ENCODE measurements at regions not wholly inside any gene's neighbourhood (a gene's known extent, or its start where the extent isn't known, plus 50 kb on each side); places are given as distances from the start of the nearest gene placed in this dataset.

- no peak for DNase-seq (ENCODE audit: low read depth)
- TF ChIP-seq CTCF (IDR thresholded peaks at IDR 0.05; ENCODE audit: insufficient read depth, low read length, poor library complexity, severe bottlenecking), result no peak
- no peaks in the 10 kb centered on the region for H3K36me3 ChIP-seq (ENCODE audit: control insufficient read depth, insufficient read depth, low read length)
- no peaks in the 10 kb centered on the region for H3K27me3 ChIP-seq (ENCODE audit: control insufficient read depth, insufficient read depth, low read length)
- no peak overlapping the region for H3K4me3 ChIP-seq (ENCODE audit: low read depth, low read length)
Measured at GRCh38 chr9:81387360-81388106, 301.8 kb downstream of the TLE1 start.

GRCh38 chr9:81384911-81385310 is 304.4 kb downstream of the TLE1 start:
- no peak overlapping the region for H3K4me3 ChIP-seq (ENCODE audit: low read depth, low read length)
- H3K36me3 ChIP-seq (ENCODE audit: control insufficient read depth, insufficient read depth, low read length), result no peaks in the 10 kb centered on the region
- DNase-seq (ENCODE audit: low read depth), result no peak
- TF ChIP-seq CTCF (IDR thresholded peaks at IDR 0.05; ENCODE audit: insufficient read depth, low read length, poor library complexity, severe bottlenecking), result no peak
- no peaks in the 10 kb centered on the region for H3K27me3 ChIP-seq (ENCODE audit: control insufficient read depth, insufficient read depth, low read length)

GRCh38 chr9:81382281-81382680 is 307.1 kb downstream of the TLE1 start:
- TF ChIP-seq CTCF (IDR thresholded peaks at IDR 0.05; ENCODE audit: insufficient read depth, low read length, poor library complexity, severe bottlenecking), result no peak
- Histone ChIP-seq H3K27me3 (ENCODE audit: control insufficient read depth, insufficient read depth, low read length) (no peaks in the 10 kb centered on the region), H3K4me3 (ENCODE audit: low read depth, low read length) (no peak overlapping the region), H3K36me3 (ENCODE audit: control insufficient read depth, insufficient read depth, low read length) (no peaks in the 10 kb centered on the region)
- no peak for DNase-seq (ENCODE audit: low read depth)

- no peaks in the 10 kb centered on the region for H3K27me3 ChIP-seq (ENCODE audit: control insufficient read depth, insufficient read depth, low read length)
- TF ChIP-seq CTCF (IDR thresholded peaks at IDR 0.05; ENCODE audit: insufficient read depth, low read length, poor library complexity, severe bottlenecking), result no peak
- DNase-seq (ENCODE audit: low read depth), result no peak
- H3K4me3 ChIP-seq (ENCODE audit: low read depth, low read length), result no peak overlapping the region
- H3K36me3 ChIP-seq (ENCODE audit: control insufficient read depth, insufficient read depth, low read length), result no peaks in the 10 kb centered on the region
Measured at GRCh38 chr9:81381694-81382093, 307.7 kb downstream of the TLE1 start.

GRCh38 chr9:81380504-81381359 is 308.6 kb downstream of the TLE1 start:
- TF ChIP-seq CTCF (IDR thresholded peaks at IDR 0.05; ENCODE audit: insufficient read depth, low read length, poor library complexity, severe bottlenecking), result no peak
- H3K27me3 ChIP-seq (ENCODE audit: control insufficient read depth, insufficient read depth, low read length), result no peaks in the 10 kb centered on the region
- DNase-seq (ENCODE audit: low read depth), result no peak
- no peaks in the 10 kb centered on the region for H3K36me3 ChIP-seq (ENCODE audit: control insufficient read depth, insufficient read depth, low read length)
- H3K4me3 ChIP-seq (ENCODE audit: low read depth, low read length), result no peak overlapping the region

Measured in kidney epithelial cell (primary cell).